HG03139 (cell line): ENCODE measurements at regions not wholly inside any gene's neighbourhood (a gene's known extent, or its start where the extent isn't known, plus 50 kb on each side); places are given as distances from the start of the nearest gene placed in this dataset.

Source experiments
- ATAC-seq: cut with Tn5 transposase; IDR thresholded peaks from one replicate; pipeline ENCODE4 v1.9.1; 2021; ENCODE audit not compliant: unreplicated experiment

GRCh38 chr15:38692789-38693062 lies 128.1 kb upstream of the RASGRP1 start:
- no peak for ATAC-seq

GRCh38 chr15:38695249-38696108 lies 130.9 kb upstream of the RASGRP1 start:
- no peak for ATAC-seq

GRCh38 chr15:38696109-38696727 lies 131.6 kb upstream of the RASGRP1 start:
- peak; percentile 60 for ATAC-seq

GRCh38 chr15:38696790-38697495 lies 132.3 kb upstream of the RASGRP1 start:
- ATAC-seq: no peak

- ATAC-seq: no peak
Observed at GRCh38 chr15:38698254-38698653, 133.6 kb upstream of the RASGRP1 start.

- peak; percentile 63 for ATAC-seq
Observed at GRCh38 chr15:38699633-38700230, 135.1 kb upstream of the RASGRP1 start.

- ATAC-seq: no peak
Observed at GRCh38 chr15:38701149-38701548, 136.5 kb upstream of the RASGRP1 start.

- ATAC-seq: no peak
Observed at GRCh38 chr15:38702178-38702912, 137.7 kb upstream of the RASGRP1 start.

GRCh38 chr15:38705436-38706219 lies 141.0 kb upstream of the RASGRP1 start:
- ATAC-seq: no peak

- no peak for ATAC-seq
Observed at GRCh38 chr15:38706956-38707355, 142.3 kb upstream of the RASGRP1 start.

GRCh38 chr15:38707802-38708671 lies 143.4 kb upstream of the RASGRP1 start:
- peak; percentile 83 for ATAC-seq

- no peak for ATAC-seq
Observed at GRCh38 chr15:38708672-38709180, 144.1 kb upstream of the RASGRP1 start.

GRCh38 chr15:38709196-38709595 lies 144.6 kb upstream of the RASGRP1 start:
- no peak for ATAC-seq

- ATAC-seq: no peak
Observed at GRCh38 chr15:38714309-38715072, 149.9 kb upstream of the RASGRP1 start.

GRCh38 chr15:38720893-38721567 lies 156.4 kb upstream of the RASGRP1 start:
- no peak for ATAC-seq

- ATAC-seq: no peak
Observed at GRCh38 chr15:38721568-38721945, 156.9 kb upstream of the RASGRP1 start.

GRCh38 chr15:38722236-38722635 lies 157.6 kb upstream of the RASGRP1 start:
- ATAC-seq: no peak

GRCh38 chr15:38724827-38725226 lies 160.2 kb upstream of the RASGRP1 start:
- ATAC-seq: no peak
